C4-2B (cell line): ENCODE measurements at regions not wholly inside any gene's neighbourhood (a gene's known extent, or its start where the extent isn't known, plus 50 kb on each side); places are given as distances from the start of the nearest gene placed in this dataset.

ENCODE experiments used
- CTCF ChIP-seq: fragments of 450-650 bp; conservative IDR thresholded peaks from 2 replicates; pipeline ENCODE4 v1.5.1; 2017; ENCODE audit warnings: mild to moderate bottlenecking
- ZFX ChIP-seq: fragments of 450-650 bp; IDR thresholded peaks from 2 replicates; pipeline ENCODE4 v1.6.1; 2017

GRCh38 chr3:163817015-163817414 is 1261.3 kb downstream of the SI start:
- TF ChIP-seq CTCF (no peak), ZFX (no peak)
